ENCODE measurements at regions not wholly inside any gene's neighbourhood (a gene's known extent, or its start where the extent isn't known, plus 50 kb on each side); places are given as distances from the start of the nearest gene placed in this dataset.
"Not testable (repeated sequence)": the region's sequence is repeated elsewhere in the genome, so short reads cannot be mapped to it uniquely, and the experiment has no call there.

GRCh38 chrX:130560544-130560943 lies 158.8 kb downstream of the RBMX2 start:
- Histone ChIP-seq H3K9me3 (no peaks in the 10 kb centered on the region), H3K27ac (no peak overlapping the region), H3K36me3 (no peaks in the 10 kb centered on the region), H3K4me3 (no peak overlapping the region), H3K4me1 (no peaks in the 10 kb centered on the region), H3K27me3 (peaks cover 0 to 10% (median 0%) of the 10 kb centered on the region in 7 donors)
- WGBS, 2 donors: 69 to 72% methylated on average over 4 to 5 of the region's 5 CpGs
- intact Hi-C loops (cut with DNase I): no loop called here
- TF ChIP-seq, protein P1, sequence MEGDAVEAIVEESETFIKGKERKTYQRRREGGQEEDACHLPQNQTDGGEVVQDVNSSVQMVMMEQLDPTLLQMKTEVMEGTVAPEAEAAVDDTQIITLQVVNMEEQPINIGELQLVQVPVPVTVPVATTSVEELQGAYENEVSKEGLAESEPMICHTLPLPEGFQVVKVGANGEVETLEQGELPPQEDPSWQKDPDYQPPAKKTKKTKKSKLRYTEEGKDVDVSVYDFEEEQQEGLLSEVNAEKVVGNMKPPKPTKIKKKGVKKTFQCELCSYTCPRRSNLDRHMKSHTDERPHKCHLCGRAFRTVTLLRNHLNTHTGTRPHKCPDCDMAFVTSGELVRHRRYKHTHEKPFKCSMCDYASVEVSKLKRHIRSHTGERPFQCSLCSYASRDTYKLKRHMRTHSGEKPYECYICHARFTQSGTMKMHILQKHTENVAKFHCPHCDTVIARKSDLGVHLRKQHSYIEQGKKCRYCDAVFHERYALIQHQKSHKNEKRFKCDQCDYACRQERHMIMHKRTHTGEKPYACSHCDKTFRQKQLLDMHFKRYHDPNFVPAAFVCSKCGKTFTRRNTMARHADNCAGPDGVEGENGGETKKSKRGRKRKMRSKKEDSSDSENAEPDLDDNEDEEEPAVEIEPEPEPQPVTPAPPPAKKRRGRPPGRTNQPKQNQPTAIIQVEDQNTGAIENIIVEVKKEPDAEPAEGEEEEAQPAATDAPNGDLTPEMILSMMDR (IDR thresholded peaks at IDR 0.05): no peak
- ATAC-seq (no peak), DNase-seq (no peak)

- 90 to 93% methylated on average over 1 of the region's 1 CpG for WGBS, 2 donors
Measured at GRCh38 chrX:130561930-130562329, 160.1 kb downstream of the RBMX2 start.

GRCh38 chrX:130563476-130563875 lies 161.7 kb downstream of the RBMX2 start:
- no peak for DNase-seq
- no peaks in the 10 kb centered on the region for H3K36me3 ChIP-seq
- no peaks in the 10 kb centered on the region for H3K4me1 ChIP-seq
- no peaks in the 10 kb centered on the region for H3K9me3 ChIP-seq
- no peak overlapping the region for H3K4me3 ChIP-seq
- ATAC-seq: no peak
- 89 to 94% methylated on average over 2 of the region's 2 CpGs for WGBS, 2 donors
- H3K27me3 ChIP-seq: peaks cover 0 to 10% (median 0%) of the 10 kb centered on the region in 7 donors
- TF ChIP-seq, protein P1 (IDR thresholded peaks at IDR 0.05): no peak
- no peak overlapping the region for H3K27ac ChIP-seq
- intact Hi-C loops (cut with DNase I): no loop called here

More at GRCh38 chrX:130561930-130562329, 160.1 kb downstream of the RBMX2 start:
- ATAC-seq (no peak), DNase-seq (no peak)
- Histone ChIP-seq H3K4me3 (no peak overlapping the region), H3K4me1 (no peaks in the 10 kb centered on the region), H3K27ac (no peak overlapping the region), H3K9me3 (no peaks in the 10 kb centered on the region), H3K27me3 (peaks cover 0 to 10% (median 0%) of the 10 kb centered on the region in 7 donors), H3K36me3 (no peaks in the 10 kb centered on the region)
- intact Hi-C loops (cut with DNase I): no loop called here
- TF ChIP-seq, protein P1 (IDR thresholded peaks at IDR 0.05): no peak

DNA sequence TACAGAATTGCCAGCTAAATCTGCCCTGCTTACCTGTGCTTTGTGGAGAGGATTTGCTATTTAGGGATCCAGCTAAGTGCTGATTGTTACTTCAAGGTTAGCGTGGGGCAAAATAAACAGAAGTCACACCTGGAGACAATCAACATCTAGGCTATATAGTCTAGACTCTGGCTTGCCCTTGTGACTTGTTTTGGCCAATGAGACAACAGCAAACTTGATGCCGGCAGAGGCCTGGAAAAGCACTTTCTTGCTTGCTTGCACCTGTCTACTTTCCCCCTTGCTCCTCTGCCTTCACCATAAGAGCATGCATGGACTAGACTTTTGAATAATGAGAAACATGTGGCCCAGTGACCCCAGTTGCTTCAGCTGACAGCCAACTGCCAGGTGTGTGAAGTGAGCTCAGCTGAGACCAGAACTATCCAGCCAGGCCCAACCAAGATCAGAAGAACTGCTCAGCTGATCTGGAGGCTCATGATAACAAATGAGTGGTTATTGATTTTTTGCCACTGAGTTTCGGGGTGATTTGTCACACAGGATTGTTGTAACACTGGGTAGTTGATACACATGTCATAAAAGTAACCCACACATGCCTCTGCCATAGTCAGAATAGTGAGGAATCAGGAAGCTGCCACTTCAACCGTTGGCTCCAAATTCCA lies 164.4 kb downstream of the RBMX2 start:
- no peak for ATAC-seq
- TF ChIP-seq, protein P1 (IDR thresholded peaks at IDR 0.05): no peak
- H3K4me1 ChIP-seq: no peaks in the 10 kb centered on the region
- DNase-seq: no peak
- no peak overlapping the region for H3K4me3 ChIP-seq
- no peaks in the 10 kb centered on the region for H3K36me3 ChIP-seq
- no peaks in the 10 kb centered on the region for H3K9me3 ChIP-seq
- H3K27me3 ChIP-seq: peaks cover 0 to 3% (median 0%) of the 10 kb centered on the region in 7 donors
- WGBS, 2 donors: 76 to 84% methylated on average over 4 of the region's 4 CpGs
- intact Hi-C loops (cut with DNase I): no loop called here
- H3K27ac ChIP-seq: no peak overlapping the region

DNA sequence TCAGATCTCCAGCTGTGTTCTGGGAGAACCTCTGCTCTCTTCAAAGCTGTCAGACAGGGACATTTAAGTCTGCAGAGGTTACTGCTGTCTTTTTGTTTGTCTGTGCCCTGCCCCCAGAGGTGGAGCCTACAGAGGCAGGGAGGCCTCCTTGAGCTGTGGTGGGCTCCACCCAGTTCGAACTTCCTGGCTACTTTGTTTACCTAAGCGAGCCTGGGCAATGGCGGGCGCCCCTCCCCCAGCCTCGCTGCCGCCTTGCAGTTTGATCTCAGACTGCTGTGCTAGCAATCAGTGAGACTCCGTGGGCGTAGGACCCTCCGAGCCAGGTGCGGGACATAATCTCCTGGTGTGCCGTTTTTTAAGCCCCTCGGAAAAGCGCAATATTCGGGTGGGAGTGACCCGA lies 171.2 kb downstream of the RBMX2 start:
- H3K27ac ChIP-seq, H3K9me3 ChIP-seq, H3K4me1 ChIP-seq, H3K36me3 ChIP-seq, H3K4me3 ChIP-seq, ATAC-seq, DNase-seq: not testable (repeated sequence)
- peaks cover 0 to 24% (median 0%) of the 10 kb centered on the region in 7 donors for H3K27me3 ChIP-seq
- intact Hi-C loops (cut with DNase I): loop anchor here in 3 of 10 donors (10.0 kb wide), 1 partner anchor 342 kb away; no protein-coding TSS in a partner anchor
- 87 to 100% methylated on average over 1 to 6 of the region's 15 CpGs for WGBS, 2 donors

All from heart right ventricle (tissue), 16 donors.